Chondrocyte (in vitro differentiated cells): ENCODE measurements at regions not wholly inside any gene's neighbourhood (a gene's known extent, or its start where the extent isn't known, plus 50 kb on each side); places are given as distances from the start of the nearest gene placed in this dataset.

Experiments used
- DNase-seq: peaks from one replicate; pipeline ENCODE4 v3.0.0; 2021; ENCODE audit warnings: mixed read lengths, low spot score
- H3K27ac Mint-ChIP-seq: one replicate; pipeline ENCODE4 v1.8.0; 2021; ENCODE audit warnings: mild to moderate bottlenecking, moderate library complexity, mixed read lengths; ENCODE audit not compliant: unreplicated experiment
- H3K27me3 Mint-ChIP-seq: 2 replicates; pipeline ENCODE4 v1.8.0; 2021; ENCODE audit warnings: low read depth, mixed read lengths
- H3K36me3 Mint-ChIP-seq: 2 replicates; pipeline ENCODE4 v1.8.0; 2021; ENCODE audit warnings: low read depth, mixed read lengths
- H3K4me1 Mint-ChIP-seq: 2 replicates; pipeline ENCODE4 v1.8.0; 2021; ENCODE audit warnings: low read depth, mild to moderate bottlenecking, mixed read lengths
- H3K4me3 Mint-ChIP-seq: one replicate; pipeline ENCODE4 v1.8.0; 2021; ENCODE audit warnings: mild to moderate bottlenecking, moderate library complexity, mixed read lengths; ENCODE audit not compliant: unreplicated experiment
- H3K9me3 Mint-ChIP-seq: 2 replicates; pipeline ENCODE4 v1.8.0; 2021; ENCODE audit warnings: low read depth, mixed read lengths
- TF ChIP-seq, protein P1 (sequence below): fragments of 200-600 bp; sonication (generic); IDR thresholded peaks from 2 replicates; pipeline ENCODE4 v1.5.0; 2021; ENCODE audit warnings: antibody characterized with exemption, mild to moderate bottlenecking, moderate library complexity

- TF ChIP-seq, protein P1, sequence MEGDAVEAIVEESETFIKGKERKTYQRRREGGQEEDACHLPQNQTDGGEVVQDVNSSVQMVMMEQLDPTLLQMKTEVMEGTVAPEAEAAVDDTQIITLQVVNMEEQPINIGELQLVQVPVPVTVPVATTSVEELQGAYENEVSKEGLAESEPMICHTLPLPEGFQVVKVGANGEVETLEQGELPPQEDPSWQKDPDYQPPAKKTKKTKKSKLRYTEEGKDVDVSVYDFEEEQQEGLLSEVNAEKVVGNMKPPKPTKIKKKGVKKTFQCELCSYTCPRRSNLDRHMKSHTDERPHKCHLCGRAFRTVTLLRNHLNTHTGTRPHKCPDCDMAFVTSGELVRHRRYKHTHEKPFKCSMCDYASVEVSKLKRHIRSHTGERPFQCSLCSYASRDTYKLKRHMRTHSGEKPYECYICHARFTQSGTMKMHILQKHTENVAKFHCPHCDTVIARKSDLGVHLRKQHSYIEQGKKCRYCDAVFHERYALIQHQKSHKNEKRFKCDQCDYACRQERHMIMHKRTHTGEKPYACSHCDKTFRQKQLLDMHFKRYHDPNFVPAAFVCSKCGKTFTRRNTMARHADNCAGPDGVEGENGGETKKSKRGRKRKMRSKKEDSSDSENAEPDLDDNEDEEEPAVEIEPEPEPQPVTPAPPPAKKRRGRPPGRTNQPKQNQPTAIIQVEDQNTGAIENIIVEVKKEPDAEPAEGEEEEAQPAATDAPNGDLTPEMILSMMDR = no peak
- DNase-seq = no peak
- no peaks in the 10 kb centered on the region for H3K9me3 Mint-ChIP-seq
- no peak overlapping the region for H3K27ac Mint-ChIP-seq
- H3K36me3 Mint-ChIP-seq = no peaks in the 10 kb centered on the region
- H3K4me3 Mint-ChIP-seq = no peak overlapping the region
- no peaks in the 10 kb centered on the region for H3K4me1 Mint-ChIP-seq
- H3K27me3 Mint-ChIP-seq = peaks cover 46% of the 10 kb centered on the region
These were observed 128.2 kb upstream of the SPACA1 start for GRCh38 chr6:87919416-87919815.

GRCh38 chr6:87919001-87919400, 128.6 kb upstream of the SPACA1 start:
- Mint-ChIP-seq H3K4me1 (no peaks in the 10 kb centered on the region), H3K36me3 (no peaks in the 10 kb centered on the region), H3K9me3 (no peaks in the 10 kb centered on the region), H3K4me3 (no peak overlapping the region), H3K27me3 (peaks cover 48% of the 10 kb centered on the region), H3K27ac (no peak overlapping the region)
- TF ChIP-seq, protein P1 = no peak
- DNase-seq = no peak

DNA sequence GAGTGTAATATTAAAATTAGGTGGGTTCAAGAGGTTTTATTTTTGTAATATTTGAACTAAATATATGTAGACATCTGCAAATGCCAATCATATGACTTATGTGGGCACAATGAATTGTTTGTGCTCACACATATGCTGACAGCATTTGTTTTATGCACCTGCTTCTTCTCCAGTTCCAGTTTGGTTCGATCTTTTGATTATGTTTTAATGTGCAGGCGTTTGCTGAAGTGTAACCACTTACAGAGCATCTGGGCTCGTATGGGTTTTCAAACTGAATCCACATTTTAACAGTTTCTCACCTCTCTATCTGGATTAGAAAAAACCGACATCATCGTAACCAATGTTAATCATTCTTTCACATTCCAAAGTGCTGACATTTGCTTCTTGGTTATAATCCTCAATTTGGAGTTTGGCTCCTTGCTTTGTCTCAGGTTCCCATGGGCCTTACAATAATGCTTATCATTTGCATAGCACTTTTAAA, 129.1 kb upstream of the SPACA1 start:
- Mint-ChIP-seq H3K27ac (no peak overlapping the region), H3K4me1 (no peaks in the 10 kb centered on the region), H3K9me3 (no peaks in the 10 kb centered on the region), H3K36me3 (no peaks in the 10 kb centered on the region), H3K4me3 (no peak overlapping the region), H3K27me3 (peaks cover 52% of the 10 kb centered on the region)
- TF ChIP-seq, protein P1 = no peak
- DNase-seq = no peak

GRCh38 chr6:87917886-87918285, 129.8 kb upstream of the SPACA1 start:
- Mint-ChIP-seq H3K36me3 (no peaks in the 10 kb centered on the region), H3K4me3 (no peak overlapping the region), H3K9me3 (no peaks in the 10 kb centered on the region), H3K4me1 (no peaks in the 10 kb centered on the region), H3K27me3 (peaks cover 53% of the 10 kb centered on the region), H3K27ac (no peak overlapping the region)
- TF ChIP-seq, protein P1 = no peak
- DNase-seq = no peak

- H3K4me1 Mint-ChIP-seq = no peaks in the 10 kb centered on the region
- H3K27me3 Mint-ChIP-seq = peaks cover 45% of the 10 kb centered on the region
- H3K4me3 Mint-ChIP-seq = no peak overlapping the region
- TF ChIP-seq, protein P1 = no peak
- no peaks in the 10 kb centered on the region for H3K36me3 Mint-ChIP-seq
- H3K9me3 Mint-ChIP-seq = no peaks in the 10 kb centered on the region
- no peak overlapping the region for H3K27ac Mint-ChIP-seq
- DNase-seq = no peak
These were observed 131.2 kb upstream of the SPACA1 start for GRCh38 chr6:87916446-87916845.
